ENCODE measurements at regions not wholly inside any gene's neighbourhood (a gene's known extent, or its start where the extent isn't known, plus 50 kb on each side); places are given as distances from the start of the nearest gene placed in this dataset.
"Not testable (repeated sequence)": the region's sequence is repeated elsewhere in the genome, so short reads cannot be mapped to it uniquely, and the experiment has no call there.

DNA sequence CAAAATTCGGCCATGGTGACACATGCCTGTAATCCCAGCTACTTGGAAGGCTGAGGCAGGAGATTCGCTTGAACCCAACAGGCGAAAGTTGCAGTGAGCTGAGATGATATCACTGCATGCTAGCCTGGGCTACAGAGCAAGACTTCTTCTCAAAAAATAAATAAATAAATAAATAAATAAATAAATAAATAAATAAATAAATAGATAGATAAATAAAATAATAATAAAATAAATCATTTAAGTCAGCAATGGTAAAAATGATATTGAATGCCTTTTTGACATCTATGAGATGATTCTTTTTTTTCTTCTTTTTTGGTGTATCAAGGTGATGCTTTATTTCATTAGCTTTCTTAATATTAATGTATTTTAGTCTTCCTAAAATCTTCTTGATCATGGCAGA, 221.7 kb upstream of the RXFP2 start:
- no peak for DNase-seq (ENCODE audit: low spot score)

DNA sequence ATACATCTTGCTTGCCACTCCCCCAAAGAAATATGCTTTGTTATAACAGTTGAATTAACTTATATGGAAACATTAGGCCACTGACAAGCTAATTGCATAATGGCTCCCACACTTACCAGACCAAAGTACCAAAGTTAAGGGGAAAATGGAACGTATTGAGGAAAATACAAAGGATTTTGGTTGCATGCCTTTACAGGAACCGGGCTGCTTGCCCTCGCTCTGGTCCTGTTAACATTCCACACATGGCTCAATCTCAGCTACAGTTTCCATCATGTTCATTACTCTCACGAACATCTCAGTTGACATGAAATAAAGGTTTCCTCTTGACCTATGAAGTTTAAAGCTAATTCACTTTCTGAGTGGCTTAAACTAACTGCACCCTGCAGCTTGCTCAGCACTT, 220.7 kb upstream of the RXFP2 start:
- no peak for DNase-seq (ENCODE audit: low spot score)

DNA sequence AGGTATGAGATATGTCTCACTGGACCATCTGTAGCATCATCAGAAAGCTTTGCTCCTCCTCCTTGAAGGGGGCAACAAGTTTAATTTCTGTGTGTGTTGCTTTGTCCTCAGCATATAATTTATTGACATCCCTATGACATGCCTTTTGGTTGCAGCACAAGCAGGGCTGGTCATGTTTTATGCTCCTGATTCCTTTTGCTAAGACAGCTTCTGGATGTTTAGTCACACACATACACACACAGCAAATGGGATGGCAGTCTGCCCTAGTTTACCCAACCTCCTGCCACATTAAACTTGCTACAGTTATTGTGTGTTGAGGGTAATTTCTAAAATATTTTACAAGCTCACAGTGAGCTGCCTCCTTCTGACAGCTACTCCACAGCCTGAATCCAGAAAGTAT, 217.9 kb upstream of the RXFP2 start:
- no peak for DNase-seq (ENCODE audit: low spot score)

DNA sequence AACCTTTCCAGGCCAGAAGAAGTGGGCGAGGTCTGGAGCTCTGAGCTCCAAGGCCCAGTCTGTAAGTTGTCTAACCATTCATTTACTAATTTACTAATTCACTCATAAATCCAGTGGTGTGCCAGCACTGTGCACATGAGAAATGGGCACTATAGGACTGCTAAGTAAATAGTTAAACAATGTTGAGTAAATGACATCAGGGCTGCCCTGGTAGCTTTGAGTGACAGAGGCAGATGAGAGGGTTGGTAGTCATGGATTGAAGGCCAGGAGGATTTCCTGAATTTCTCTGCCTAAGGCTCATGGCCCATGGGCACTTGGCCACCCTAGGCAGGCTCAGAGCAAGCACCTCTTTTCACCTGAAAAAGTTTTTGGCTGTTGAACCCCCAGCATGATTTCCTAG, 216.9 kb upstream of the RXFP2 start:
- no peak for DNase-seq (ENCODE audit: low spot score)

DNA sequence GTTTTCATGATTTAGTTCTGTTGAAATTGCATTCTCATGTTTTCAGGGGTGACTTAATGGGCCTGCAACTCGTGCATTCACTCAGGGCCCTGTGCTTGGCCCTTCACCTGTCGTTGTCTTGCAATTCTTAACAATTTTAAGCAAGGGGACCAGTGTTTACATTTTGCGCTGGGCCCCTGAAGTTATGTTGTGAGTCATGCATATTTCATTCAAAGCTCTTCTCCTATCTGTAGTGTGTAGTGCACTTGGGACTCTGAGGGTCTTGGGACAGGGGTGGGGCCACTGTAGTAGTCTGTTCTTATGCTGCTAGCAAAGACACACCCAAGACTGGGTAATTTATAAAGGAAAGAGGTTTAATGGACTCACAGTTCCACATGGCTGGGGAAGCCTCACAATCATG, 211.2 kb upstream of the RXFP2 start:
- no peak for DNase-seq (ENCODE audit: low spot score)

DNA sequence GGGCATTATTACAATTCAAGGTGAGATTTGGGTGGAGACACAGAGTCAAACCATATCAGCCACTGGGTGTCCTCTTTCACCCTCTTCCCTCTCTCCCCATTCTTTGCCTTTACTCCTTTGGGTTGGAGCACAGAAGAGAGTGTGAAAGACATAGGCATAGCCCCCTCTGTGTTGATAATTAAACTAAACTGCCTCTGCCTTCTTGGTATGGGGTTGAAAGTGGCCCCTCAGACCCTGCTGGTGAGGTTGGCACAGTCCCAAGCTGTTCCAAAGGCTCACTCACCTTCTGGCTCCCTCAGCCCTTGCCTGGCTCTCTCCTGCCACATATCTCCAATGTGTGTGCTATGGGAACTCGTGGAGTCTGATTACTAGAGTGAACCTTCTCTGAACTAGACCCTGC, 210.6 kb upstream of the RXFP2 start:
- DNase-seq (ENCODE audit: low spot score): no peak

DNA sequence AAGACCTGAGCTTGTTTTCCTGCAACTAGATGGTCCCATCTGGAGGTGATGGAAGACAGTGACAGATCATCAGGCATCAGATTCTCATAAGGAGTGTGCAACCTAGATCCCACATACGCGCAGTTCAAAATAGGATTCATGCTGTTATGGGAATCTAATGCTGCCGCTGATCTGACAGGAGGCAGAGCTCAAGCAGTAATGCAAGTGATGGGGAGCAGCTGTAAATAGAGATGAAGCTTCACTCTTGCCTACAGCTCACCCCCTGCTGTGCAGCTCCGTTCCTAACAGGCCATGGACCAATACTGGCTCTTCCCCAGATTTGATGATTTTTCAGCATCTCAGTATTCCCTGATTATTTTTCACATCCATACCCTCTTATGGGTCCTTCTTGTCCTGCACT, 208.4 kb upstream of the RXFP2 start:
- DNase-seq (ENCODE audit: low spot score): no peak

DNA sequence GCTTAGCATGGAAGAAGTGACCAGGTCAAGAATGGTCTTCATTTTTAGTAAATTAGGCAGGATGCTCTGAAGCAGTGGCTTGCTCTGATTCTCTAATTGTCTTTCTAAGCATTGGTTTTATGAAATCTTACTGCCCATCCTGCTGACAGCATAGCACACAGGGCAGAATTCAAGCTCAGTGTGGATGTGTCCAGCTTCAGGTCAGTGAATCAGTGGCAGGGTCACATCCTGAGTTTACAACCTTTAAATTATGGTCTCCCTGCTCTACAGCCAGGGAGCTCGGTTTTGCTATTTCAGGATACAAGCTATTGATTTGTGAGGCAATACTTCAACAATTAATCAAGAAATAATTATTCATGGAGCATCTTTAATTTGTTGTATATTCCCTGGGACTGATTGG, 202.3 kb upstream of the RXFP2 start:
- no peak for DNase-seq (ENCODE audit: low spot score)

DNA sequence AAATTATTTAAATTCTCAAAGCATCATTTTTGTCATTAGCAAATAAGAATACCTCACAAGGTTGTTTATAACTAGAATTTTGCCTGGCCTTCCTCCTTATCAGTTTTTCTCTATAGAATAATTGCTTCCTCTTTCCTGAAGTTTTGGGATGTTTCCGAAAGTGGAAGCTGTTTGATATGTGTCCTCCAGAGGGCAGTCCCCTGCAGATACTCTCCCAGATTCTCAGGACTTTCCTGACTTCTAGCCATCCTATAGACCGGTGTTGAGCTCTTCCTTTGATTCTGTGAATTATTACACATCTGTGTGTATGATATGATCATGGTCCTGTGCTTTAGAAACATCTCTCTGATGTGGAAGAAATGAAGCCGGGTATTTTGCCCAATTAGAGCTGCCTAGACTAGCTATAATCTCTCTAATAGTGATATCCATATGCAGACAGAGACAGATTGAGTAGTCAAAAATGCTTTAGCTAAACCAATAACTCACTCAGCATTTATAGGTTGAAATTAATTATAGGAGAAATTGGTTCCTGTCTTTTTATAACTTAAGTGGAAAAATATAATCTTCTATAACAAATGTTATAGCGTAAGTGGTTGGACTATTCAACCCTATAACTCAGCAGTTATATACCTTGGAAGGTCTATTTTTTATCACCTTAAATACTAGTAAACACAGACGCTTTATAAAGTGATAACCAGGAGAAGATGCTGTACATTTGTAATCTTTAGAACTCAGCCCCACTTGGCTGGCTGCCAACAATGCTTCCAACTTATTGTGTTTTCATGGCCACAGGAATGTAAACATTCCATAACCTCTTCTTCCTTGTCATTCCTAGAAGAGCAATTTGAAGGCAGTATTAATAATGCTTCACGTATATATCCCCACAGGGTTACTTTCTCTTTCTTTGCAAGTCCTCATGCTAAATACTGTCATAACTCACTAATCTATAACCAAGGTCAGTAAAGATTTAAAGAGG, 201.0 kb upstream of the RXFP2 start:
- DNase-seq (ENCODE audit: low spot score): peak; percentile 99

DNA sequence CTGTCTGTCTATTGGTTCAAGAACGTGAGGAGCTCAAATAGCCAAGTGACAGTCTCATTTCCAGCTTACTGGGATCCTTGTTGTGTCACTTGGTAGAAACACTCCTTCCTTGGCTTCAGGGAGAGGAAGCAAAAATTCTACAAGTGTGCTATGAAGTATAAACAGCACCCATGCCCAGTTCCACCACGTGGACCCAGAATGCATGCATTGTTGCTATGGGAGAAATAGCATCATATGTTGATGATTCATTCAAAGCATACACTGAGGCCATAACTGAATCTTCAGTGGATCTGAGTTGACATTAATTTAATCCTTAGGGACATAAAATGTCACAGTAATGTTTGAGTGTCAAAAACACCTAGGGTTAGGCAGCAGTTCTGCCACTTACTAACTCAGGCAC, 199.0 kb upstream of the RXFP2 start:
- peak; percentile 69 for DNase-seq (ENCODE audit: low spot score)

DNA sequence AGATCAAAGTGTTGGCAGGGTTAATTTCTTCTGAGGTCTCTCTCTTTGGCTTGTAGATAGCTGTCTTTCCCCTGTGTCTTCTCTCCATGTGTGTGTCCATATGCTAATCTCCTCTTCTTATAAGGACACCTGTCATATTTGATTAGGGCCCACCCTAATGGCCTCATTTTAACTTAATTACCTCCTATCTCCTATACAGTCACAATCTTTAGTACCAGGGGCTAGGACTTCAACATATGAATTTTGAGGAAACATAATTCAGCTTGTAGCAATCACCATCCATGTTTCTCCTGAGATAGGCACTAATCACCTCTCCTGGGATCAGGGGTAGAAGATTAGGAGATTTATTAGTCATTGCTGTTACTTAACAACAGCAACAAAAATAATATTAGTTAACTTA, 196.1 kb upstream of the RXFP2 start:
- DNase-seq (ENCODE audit: low spot score): no peak

DNA sequence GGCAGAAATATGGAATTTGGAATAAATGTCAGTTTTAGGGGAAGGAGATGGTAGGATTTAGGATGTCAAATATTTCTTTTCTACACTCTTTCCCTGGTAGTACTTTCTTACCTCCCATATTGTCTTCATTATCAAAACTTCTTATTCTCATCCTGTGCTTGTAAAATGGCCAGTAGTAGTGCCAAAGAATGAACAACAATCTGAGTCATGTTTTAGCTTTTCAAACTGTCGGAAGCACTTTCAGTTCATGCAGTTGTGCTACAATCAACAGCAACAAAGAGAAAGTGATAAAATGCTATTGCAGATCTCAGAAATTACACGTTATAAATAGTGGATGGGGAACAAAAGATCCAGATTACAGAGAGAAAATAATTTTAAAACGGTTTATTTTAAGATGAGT, 193.7 kb upstream of the RXFP2 start:
- no peak for DNase-seq (ENCODE audit: low spot score)

DNA sequence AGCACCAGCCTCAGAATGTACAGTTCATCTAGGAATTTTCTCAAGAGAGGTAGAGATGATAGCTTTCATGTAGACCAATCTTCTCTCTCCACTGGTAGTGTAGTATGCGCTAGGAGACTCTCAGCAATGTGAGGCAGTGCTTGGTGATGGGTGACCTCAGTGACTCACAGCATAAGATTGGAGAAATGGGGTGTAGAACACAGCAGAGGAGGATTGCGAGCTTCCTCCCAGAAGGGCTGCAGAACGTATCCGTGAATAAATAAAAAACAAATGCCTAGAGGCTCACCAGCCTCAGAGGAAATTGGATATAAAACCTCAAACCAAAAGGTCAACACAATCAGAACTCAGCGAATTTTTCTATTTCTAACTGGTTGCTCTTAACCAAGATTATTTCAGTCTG, 182.9 kb upstream of the RXFP2 start:
- DNase-seq (ENCODE audit: low spot score): peak; percentile 60

DNA sequence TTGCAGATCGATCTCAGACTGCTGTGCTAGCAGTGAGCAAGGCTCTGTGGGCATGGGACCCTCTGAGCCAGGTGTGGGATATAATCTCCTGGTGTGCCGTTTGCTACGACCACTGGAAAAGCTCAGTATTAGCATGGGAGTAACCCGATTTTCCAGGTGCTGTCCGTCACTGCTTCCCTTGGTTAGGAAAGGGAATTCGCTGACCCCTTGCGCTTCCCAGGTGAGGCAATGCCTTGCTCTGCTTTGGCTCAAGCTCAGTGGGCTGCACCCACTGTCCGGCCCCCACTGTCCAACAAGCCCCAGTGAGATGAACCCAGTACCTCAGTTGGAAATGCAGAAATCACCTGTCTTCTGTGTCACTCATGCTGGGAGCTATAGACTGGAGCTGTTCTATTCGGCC, 155.1 kb upstream of the RXFP2 start:
- not testable (repeated sequence) for DNase-seq (ENCODE audit: low spot score)

DNA sequence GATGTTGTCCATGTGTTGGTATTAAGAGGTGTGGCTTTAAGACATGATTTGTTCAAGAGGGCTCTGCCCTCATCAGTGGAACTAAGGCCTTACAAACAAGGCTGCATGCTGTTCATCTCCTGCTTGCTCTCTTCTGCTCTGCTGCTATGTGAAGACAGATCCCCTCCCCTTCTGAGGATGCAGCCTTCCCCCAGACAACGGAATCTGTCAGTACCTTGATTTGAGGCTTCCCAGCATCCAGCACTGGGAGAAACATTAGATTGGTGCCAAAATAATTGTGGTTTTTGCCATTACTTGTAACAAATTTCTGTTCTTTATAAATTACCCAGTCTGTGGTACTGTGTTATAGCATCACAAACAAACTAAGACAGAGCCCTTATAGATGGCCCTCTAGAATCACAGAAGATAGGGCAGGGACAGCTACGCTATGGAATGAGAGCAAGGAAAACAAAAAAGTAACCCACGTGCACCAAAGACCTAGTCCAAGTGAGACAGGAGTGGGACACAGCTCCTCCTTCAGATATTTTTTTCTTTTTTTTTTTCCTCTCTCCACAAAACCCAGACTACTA, 151.5 kb upstream of the RXFP2 start:
- no peak for DNase-seq (ENCODE audit: low spot score)

DNA sequence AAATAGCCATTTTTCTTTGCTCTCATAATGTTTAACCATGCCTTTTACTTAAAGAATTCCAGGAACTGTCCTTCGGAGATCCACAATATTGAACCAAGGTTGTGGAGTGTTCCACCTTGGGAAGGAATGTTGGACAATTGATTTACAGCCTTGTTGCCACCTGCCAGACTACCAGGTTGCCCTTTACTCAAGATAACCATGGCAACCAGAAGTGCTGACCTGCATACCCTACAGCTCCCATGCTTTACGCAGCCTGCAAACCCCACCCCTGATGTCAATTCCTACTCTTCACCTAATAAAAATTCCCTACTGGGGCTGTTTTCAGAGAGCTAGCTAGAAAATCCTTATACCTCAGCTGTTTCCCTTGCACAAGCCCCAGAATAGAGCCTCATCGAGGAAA, 151.0 kb upstream of the RXFP2 start:
- DNase-seq (ENCODE audit: low spot score): peak; percentile 99

DNA sequence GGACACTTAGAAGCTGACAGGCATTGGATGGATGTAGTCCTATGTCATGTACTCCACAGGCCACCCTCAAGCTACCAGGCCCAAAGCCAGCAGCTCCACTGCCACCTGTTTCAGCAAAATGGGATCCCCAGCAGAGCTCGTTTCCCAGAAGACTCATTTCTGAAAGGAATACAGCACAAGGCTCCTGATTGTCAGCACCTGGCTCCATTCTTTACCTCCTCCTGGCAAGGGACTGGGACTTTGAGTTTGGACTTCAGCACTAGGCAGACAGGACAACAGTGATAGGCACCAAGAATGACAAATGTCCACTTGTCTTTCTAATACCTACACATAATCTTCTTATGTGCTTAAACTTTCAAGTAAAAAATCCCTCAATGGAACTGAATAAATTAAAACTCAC, 150.4 kb upstream of the RXFP2 start:
- no peak for DNase-seq (ENCODE audit: low spot score)

DNA sequence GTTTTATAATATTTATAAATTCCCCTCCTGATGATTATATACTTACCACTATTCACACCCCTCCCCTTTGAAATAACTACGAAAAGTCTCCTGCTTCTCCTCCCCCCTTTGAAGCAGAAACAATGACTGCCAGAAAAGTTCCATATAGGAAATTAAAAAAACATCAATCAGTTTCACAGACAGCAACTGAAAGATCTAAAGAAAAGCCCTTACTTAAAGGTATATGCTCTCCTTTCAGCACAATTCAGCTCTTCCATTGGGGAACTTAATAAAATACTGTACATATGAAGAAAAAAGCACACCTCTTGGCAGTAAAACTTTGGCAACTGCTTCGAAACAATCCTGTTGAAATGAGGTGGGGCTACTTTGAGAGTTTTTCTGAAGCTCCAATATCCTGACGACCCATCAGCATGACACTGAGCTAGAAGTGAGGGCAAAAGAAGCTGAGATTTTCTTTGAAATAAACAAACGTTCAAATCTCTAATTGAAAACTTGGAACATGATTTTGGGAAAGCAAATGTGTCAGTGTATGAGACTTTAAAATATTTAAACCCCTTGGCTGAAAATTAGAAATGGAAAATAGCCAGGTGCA, 147.6 kb upstream of the RXFP2 start:
- peak; percentile 46 for DNase-seq (ENCODE audit: low spot score)

DNA sequence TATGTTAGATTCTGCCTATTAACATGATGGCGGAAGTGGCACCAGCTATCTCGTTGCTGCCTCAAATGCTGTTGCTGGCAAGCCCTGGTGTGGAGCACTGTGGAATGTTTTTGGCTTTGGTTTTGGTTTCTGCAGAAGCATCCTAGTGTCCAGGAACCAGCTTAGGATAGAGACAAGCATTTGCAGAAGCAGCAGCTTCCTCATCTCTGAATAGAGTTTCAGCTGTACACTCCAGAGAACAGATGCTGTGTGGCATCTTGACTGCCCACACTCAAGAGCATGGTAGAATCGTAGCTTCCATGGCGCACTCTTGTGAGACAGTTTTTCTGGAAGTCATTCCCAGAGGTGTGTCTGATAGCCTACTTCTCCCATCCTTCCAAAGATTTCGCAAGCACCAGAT, 145.3 kb upstream of the RXFP2 start:
- DNase-seq (ENCODE audit: low spot score): no peak

DNA sequence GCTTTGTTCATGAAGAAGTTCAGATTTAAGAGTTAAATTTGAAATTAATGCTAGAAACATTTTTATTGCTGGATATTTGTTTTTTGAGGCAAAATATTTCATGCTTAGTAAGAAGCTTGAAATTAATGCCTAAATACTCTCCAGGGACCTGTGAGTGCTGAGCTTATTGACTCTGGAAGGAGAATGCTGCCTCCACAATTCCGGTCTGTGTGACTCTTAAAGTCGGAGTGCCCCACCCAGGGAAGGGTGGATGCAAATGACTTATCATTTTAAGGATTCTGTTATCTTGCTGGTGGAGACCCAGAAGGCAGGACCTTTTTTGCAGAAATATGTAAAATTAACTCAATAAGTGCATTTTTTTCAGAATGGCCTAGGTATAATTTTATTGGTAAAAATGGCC, 143.8 kb upstream of the RXFP2 start:
- no peak for DNase-seq (ENCODE audit: low spot score)

DNA sequence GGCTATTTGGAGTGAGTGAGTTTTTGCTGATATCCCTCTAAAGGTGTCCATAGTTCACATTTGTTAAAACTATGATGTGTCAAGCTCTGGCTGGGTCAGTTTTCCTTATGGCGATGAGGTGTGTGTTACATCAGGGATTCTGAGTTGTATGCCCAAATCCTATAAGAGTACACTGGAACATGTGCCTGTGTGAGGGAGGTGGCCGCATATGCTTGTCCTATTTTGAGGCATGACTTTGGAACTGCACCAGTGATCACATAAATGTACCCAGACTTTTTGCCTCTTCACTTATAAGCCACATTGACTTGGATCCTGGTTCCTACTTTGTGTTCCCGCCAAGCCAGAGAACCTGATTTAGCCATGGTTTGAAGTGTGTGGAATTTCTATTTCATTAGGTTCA, 140.3 kb upstream of the RXFP2 start:
- DNase-seq (ENCODE audit: low spot score): no peak

DNA sequence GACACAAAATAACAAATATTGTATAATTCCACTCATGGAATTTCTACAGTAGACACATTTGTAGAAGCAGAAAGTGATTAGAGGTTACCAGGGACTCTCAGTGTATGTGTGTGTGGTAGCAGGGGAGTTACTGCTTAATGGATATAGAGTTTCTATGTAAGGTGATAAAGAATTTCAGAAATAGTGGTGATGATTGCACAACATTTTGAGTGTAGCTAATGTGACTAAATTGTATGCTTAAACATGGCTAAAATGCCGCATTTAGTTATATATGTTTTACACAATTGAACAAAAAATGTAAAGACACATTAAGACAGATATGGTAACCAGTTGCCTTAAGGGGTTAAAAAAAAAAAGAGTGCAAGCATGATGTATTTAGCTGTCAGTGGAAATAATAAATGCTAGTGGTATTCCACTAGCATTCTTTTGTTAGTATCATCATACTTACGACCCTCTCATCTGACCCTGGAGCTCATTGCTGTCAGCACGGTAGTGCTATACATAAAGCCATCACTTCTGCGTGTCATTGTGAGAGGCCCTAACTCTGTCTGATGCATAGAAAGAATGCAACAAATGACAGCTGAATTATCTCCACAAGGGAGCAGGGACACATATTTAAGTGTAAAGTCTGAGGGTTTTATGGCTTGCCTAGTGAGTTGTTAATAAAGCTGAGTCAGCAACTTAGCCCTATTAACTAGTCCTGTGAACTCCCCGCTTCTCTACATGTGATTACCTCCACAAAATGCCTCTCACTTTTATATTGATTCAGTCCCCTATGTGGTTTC, 134.1 kb upstream of the RXFP2 start:
- no peak for DNase-seq (ENCODE audit: low spot score)

Measured in HT-29 (cell line).